ENCODE measurements at regions not wholly inside any gene's neighbourhood (a gene's known extent, or its start where the extent isn't known, plus 50 kb on each side); places are given as distances from the start of the nearest gene placed in this dataset.
"Not testable (repeated sequence)": the region's sequence is repeated elsewhere in the genome, so short reads cannot be mapped to it uniquely, and the experiment has no call there.

GRCh38 chr6:86609549-86610388 is 327.6 kb upstream of the HTR1E start:
- DNase-seq (ENCODE audit: low spot score), result no peak

DNA sequence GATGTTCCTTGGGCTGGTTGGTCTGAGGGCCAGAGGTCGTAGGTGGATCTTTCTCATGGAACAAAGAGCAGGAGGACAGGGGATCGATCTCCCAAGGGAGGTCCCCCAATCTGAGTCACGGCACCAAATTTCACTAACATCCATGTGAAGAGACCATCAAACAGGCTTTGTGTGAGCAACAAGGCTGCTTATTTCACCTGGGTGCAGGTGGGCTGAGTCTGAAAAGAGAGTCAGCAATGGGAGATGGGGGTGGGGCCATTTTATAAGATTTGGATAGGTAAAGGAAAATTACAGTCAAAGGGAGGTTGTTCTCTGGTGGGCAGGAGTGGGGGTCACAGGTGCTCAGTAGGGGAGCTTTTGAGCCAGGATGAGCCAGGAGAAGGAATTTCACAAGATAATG is 334.0 kb upstream of the HTR1E start:
- DNase-seq (ENCODE audit: low spot score), result not testable (repeated sequence)

DNA sequence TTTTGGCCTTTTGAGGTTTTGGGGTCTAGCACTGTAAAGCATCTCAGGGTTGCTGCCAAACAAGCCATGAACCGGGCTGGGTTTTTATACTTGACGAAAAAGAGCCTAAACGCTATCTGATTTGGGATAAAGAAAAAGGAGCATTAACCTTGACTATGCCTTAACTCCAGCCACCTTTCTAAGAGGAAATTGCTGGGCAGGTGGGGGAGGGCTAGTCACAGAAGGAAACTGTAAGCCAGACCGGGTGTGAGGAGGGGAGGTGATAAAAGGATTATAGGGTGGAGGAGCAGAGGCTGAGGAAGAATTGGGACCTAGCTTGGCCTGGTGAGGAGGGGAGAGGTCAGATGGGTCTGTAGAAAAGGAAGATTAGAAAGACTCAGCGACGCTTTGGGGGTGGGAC is 335.2 kb upstream of the HTR1E start:
- DNase-seq (ENCODE audit: low spot score), result not testable (repeated sequence)

DNA sequence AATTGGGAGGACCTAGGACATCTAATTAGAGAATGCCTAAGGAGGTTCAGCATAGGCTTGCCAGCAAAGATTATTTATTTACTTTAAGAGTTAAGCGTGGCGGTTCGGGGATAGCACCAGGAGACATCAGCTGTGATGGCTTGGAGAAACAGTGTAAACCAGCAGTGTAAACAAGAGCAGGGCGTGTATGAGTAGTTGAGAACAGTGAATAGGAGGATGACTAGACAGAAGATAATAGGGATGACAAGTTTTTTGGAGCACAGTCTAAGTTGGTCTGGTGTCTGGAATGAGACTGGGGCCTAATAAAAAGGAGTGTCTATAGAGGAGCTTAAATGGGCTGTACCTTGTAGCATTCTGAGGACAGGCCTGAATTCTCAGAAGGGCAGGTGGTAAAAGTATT is 338.4 kb upstream of the HTR1E start:
- DNase-seq (ENCODE audit: low spot score), result not testable (repeated sequence)

GRCh38 chr6:86595641-86596040 is 341.7 kb upstream of the HTR1E start:
- DNase-seq (ENCODE audit: low spot score), result no peak

GRCh38 chr6:86586195-86586594 is 351.1 kb upstream of the HTR1E start:
- no peak for DNase-seq (ENCODE audit: low spot score)

DNA sequence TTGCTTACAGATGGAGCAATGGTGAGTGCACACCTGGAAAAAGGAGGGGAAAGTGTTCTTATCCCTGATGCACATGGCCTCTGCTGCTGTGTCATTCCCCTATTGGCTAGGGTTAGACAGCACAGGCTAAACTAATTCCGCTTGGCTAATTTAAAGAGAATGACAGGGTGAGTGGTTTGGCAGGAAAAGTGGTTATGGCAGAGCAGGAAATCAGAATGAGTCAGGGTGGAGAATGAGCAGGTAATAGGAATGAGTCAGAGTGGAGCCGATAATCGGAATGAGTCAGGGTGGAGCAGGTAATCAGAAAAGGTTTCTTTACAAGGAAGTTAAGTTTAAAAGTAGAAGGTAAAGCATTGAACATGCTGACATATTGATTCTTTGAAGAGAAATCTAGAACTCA is 355.5 kb upstream of the HTR1E start:
- DNase-seq (ENCODE audit: low spot score), result no peak

GRCh38 chr6:86563197-86563596 is 374.1 kb upstream of the HTR1E start:
- no peak for DNase-seq (ENCODE audit: low spot score)

- no peak for DNase-seq (ENCODE audit: low spot score)
Observed at GRCh38 chr6:86558318-86558717, 379.0 kb upstream of the HTR1E start.

- no peak for DNase-seq (ENCODE audit: low spot score)
Observed at GRCh38 chr6:86537292-86537861, 400.0 kb upstream of the HTR1E start.

DNA sequence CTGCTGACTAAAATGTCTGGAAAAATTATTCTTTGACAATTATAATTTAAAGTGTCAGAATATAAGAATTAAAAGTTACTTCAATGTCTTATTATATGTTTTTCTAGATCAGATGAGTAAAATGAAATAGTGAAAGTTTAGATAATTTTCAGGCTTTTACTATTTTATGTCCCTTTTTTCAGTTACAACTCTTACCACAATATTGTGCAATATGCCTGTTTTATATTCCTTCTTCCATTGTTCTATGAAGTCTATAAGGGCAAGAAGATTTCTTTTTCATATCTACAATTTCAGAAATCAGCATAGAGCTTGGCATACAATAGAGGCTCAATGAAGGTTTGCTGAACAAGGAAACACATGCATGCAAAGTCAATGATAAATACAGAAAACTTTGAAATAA is 401.2 kb upstream of the HTR1E start:
- no peak for DNase-seq (ENCODE audit: low spot score)

GRCh38 chr6:86535100-86535499 is 402.2 kb upstream of the HTR1E start:
- peak; percentile 10 for DNase-seq (ENCODE audit: low spot score)

- DNase-seq (ENCODE audit: low spot score), result no peak
Observed at GRCh38 chr6:86529635-86530034, 407.7 kb upstream of the HTR1E start.

DNA sequence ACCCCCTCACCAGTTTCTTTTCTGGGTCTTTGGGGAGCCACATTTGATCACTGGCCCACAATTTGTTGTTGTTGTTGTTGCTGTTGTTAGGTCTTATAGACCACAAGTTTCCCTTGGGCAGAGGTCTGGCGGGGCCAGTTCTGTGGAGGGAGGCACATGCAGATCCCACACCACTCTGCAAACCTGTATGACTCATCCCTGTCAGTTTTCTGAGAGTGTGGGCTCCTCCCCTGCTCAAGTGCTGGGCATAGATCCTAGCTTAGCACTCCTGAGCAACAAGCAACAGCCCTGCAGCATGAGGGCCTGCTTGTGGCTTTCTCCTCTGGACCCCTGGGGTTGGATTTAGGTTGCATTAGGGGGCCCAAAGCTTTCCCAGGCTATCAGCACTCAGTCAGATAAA is 411.1 kb upstream of the HTR1E start:
- no peak for DNase-seq (ENCODE audit: low spot score)

DNA sequence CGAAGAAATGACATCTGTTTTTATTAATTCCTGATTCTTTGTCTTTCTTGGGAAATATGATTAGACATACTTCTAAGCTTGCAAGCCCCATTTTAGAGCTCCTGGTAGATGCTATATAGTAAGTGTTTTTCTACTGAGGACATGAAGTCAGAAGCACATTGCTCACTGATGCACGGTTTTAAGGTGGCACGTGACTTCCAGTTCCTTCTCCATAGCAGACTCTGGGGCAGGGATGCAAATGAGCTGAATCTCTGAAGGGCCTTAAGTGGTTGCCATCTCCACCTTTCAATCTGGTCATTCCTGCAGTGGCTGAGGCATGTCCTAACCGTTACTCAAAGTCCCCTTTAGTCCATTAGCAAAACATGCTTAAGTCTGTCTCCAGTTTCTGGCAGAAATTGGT is 421.2 kb upstream of the HTR1E start:
- no peak for DNase-seq (ENCODE audit: low spot score)

DNA sequence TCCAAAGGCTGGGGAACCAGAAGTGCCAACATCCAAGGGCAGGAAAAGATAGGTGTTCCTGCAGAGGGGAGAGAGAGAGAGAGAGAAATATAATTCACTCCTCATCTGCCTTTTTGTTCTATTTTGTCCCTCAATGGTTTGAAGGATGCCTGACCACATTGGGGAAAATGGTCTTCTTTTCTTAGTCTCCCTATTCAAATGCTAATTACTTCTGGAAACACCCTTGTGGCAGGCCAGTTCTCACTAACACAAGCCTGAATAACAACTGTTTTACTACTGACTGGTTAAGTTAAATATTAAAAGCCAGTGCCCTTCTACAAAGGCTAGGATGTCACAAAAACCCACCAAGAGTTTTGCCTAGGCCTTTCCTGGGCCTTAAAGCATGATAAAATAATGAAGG is 425.4 kb upstream of the HTR1E start:
- DNase-seq (ENCODE audit: low spot score), result no peak

GRCh38 chr6:86508230-86508629 is 429.1 kb upstream of the HTR1E start:
- no peak for DNase-seq (ENCODE audit: low spot score)

GRCh38 chr6:86502497-86502896 is 434.8 kb upstream of the HTR1E start:
- DNase-seq (ENCODE audit: low spot score), result no peak

- peak; percentile 14 for DNase-seq (ENCODE audit: low spot score)
Observed at GRCh38 chr6:86500035-86500434, 437.3 kb upstream of the HTR1E start.

- not testable (repeated sequence) for DNase-seq (ENCODE audit: low spot score)
Observed at GRCh38 chr6:86489042-86489441, 448.3 kb upstream of the HTR1E start.

- no peak for DNase-seq (ENCODE audit: low spot score)
Observed at GRCh38 chr6:86487660-86488221, 449.6 kb upstream of the HTR1E start.

GRCh38 chr6:86478316-86478715 is 459.0 kb upstream of the HTR1E start:
- not testable (repeated sequence) for DNase-seq (ENCODE audit: low spot score)

DNA sequence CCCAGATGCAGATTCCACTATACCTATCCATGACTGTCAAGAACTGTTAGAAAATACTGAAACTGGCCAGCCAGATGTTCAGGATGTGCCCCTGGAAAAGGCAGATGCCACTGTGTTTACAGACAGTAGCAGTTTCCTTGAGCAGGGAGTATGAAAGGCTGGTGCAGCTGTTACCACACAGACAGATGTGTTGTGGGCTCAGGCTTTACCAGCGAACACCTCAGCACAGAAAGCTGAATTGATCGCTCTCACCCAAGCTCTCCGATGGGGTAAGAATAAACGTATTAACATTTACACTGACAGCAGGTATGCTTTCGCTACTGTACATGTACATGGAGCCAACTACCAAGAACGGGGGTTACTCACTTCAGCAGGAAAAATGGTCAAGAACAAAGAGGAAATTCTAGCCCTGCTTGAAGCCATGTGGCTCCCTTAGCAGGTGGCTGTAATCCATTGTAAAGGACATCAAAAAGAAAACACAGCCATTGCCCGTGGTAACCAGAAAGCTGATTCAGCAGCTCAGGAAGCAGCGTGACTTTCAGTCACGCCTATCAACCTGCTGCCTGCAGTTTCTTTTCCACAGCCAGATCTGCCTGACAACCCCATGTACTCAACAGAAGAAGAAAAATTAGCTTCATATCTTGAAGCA is 459.7 kb upstream of the HTR1E start:
- DNase-seq (ENCODE audit: low spot score), result no peak

All from umbilical cord (tissue), 1 donor.